Keratinocyte (primary cell): ENCODE measurements at regions not wholly inside any gene's neighbourhood (a gene's known extent, or its start where the extent isn't known, plus 50 kb on each side); places are given as distances from the start of the nearest gene placed in this dataset.

Source experiments
- EZH2 ChIP-seq: IDR thresholded peaks from one replicate; pipeline ENCODE4 v1.6.1; 2012; ENCODE audit warnings: inconsistent platforms, mild to moderate bottlenecking, low read length, moderate library complexity
- TF ChIP-seq, protein P1 (sequence below), 3 experiments: IDR thresholded peaks in 1 of 3; conservative IDR thresholded peaks in 1 of 3; optimal IDR thresholded peaks in 1 of 3; 2 replicates in 2 of 3; 3 replicates in 1 of 3; pipeline versions ENCODE3 to v1.5.1; 2011; ENCODE audit warnings: low read length in 3 of 3, mild to moderate bottlenecking in 3 of 3, moderate library complexity in 2 of 3, control low read depth in 1 of 3, inconsistent platforms in 1 of 3; ENCODE audit not compliant: insufficient read depth in 2 of 3; ENCODE audit errors: extremely low read depth in 1 of 3

GRCh38 chr1:185632659-185633423 is 101.3 kb upstream of the HMCN1 start:
- TF ChIP-seq, protein P1, sequence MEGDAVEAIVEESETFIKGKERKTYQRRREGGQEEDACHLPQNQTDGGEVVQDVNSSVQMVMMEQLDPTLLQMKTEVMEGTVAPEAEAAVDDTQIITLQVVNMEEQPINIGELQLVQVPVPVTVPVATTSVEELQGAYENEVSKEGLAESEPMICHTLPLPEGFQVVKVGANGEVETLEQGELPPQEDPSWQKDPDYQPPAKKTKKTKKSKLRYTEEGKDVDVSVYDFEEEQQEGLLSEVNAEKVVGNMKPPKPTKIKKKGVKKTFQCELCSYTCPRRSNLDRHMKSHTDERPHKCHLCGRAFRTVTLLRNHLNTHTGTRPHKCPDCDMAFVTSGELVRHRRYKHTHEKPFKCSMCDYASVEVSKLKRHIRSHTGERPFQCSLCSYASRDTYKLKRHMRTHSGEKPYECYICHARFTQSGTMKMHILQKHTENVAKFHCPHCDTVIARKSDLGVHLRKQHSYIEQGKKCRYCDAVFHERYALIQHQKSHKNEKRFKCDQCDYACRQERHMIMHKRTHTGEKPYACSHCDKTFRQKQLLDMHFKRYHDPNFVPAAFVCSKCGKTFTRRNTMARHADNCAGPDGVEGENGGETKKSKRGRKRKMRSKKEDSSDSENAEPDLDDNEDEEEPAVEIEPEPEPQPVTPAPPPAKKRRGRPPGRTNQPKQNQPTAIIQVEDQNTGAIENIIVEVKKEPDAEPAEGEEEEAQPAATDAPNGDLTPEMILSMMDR (optimal IDR thresholded peaks at IDR 0.05 in 1 of 3, IDR thresholded peaks at IDR 0.05 in 1 of 3, conservative IDR thresholded peaks at IDR 0.05 in 1 of 3; ENCODE audit: extremely low read depth in 1 of 3, insufficient read depth in 2 of 3, low read length in 3 of 3), result no peak
- TF ChIP-seq EZH2, result no peak
